Pancreas (tissue), 10 donors: ENCODE measurements at regions not wholly inside any gene's neighbourhood (a gene's known extent, or its start where the extent isn't known, plus 50 kb on each side); places are given as distances from the start of the nearest gene placed in this dataset.
"Not testable (repeated sequence)": the region's sequence is repeated elsewhere in the genome, so short reads cannot be mapped to it uniquely, and the experiment has no call there.

Experiments used
- ATAC-seq, 4 donors: fragments of 200-7000 bp; cut with Tn5 transposase; one replicate each; pipeline versions ENCODE4 v1.8.0 to v1.9.1; 2020; ENCODE audit warnings: mild to moderate bottlenecking in 4 of 4, moderate library complexity in 4 of 4
- DNase-seq, 6 donors: peaks; one replicate each; pipeline ENCODE4 v3.0.0-alpha.2; 2020
- FAIRE-seq: peaks from 2 replicates; lab custom pipeline; 2012; peaks lifted over from hg19 to GRCh38; lab: Jason Lieb, UNC
- H3K27ac ChIP-seq, 4 donors: fragments of 200-600 bp; sonication (generic); 1 replicate in 3 of 4; 2 replicates in 1 of 4; pipeline versions ENCODE4 v1.5.0 to v1.8.0; 2020
- H3K27me3 ChIP-seq, 4 donors: fragments of 200-600 bp; one replicate each; pipeline ENCODE4 v1.8.0; 2021
- H3K36me3 ChIP-seq, 3 donors: fragments of 200-600 bp; sonication (generic) in 1 of 3; one replicate each; pipeline versions ENCODE4 v1.5.0 to v1.8.0; 2020 to 2021
- H3K4me1 ChIP-seq, 3 donors: fragments of 200-600 bp; one replicate each; pipeline ENCODE4 v1.8.0; 2021
- H3K4me3 ChIP-seq, 4 donors: fragments of 200-600 bp; sonication (generic) in 2 of 4; one replicate each; pipeline versions ENCODE4 v1.5.0 to v1.8.0; 2020 to 2021
- H3K9me3 ChIP-seq, 4 donors: fragments of 200-600 bp; one replicate each; pipeline ENCODE4 v1.8.0; 2021
- CTCF ChIP-seq, 4 donors: fragments of 200-600 bp; sonication (generic) in 3 of 4; IDR thresholded peaks; one replicate each; pipeline versions ENCODE4 v1.5.0 to v1.8.0; 2021; ENCODE audit warnings: antibody characterized with exemption in 4 of 4
- WGBS, 2 donors: extraction: QIAGEN DNeasy Blood & Tissue Kit; methylation state at CpG; one replicate each; pipeline ENCODE4 v1.1.7; 2013; 5-methylcytosine and 5-hydroxymethylcytosine counted together
- intact Hi-C, 3 donors: fragments of 100-400 bp; cut with DNase I; formaldehyde crosslinking; loops; one replicate each; pipeline versions ENCODE4 v1.11.1 to v1.14.2; 2022
- donor health status: healthy with polysubstance abuse.
- donor health status: DM: no; HTN: no; CAD: no; lungs with moderate emphysema.
- donor health status: DM: no; HTN: no; CAD: no.
- donor health status: control.
- donor health status: control.
- donor health status: Bipolar disorder and iron deficiency.
- donor health status: DM: yes; HTN: yes; CAD: no.
- donor health status: DM: no; HTN: no; CAD: no.
- donor health status: DM: no; HTN: no; CAD: no.
- donor health status: DM: yes; HTN: yes; CAD: no.

DNA sequence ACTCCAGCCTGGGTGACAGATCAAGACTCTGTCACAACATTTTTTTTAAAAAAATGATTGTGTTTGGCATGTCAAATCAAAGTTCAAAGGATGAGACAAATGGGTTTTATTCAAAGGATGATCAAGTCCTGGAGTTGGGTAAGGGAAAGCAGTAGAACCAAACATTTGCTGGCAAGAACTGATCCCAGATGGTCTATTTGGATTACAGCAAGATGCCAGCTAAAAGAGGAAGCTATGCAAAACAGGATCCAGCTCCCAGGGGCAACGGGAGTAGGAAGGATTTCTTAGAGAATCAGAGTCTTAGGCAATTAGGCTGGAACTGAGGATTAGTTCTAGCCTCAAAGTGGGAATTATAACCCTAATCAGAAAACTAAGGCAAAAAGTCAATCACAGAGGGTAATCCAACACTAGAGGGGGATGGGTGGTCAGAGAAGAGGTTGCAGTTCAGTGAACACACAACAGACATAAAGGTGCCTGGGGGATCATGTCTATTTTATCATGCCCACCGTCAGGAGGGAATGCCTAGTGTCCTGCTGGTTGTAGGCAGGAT is 133.0 kb upstream of the PLS3 start:
- no peaks in the 10 kb centered on the region for H3K36me3 ChIP-seq
- intact Hi-C loops = no loop called here
- no peaks in the 10 kb centered on the region for H3K9me3 ChIP-seq
- no peaks in the 10 kb centered on the region for H3K4me1 ChIP-seq
- 41 to 64% methylated on average over 2 of the region's 2 CpGs for WGBS, 2 donors
- DNase-seq (no peak), FAIRE-seq (no peak), ATAC-seq (no peak)
- no peak for TF ChIP-seq CTCF (IDR thresholded peaks at IDR 0.05)
- H3K27ac ChIP-seq = no peak overlapping the region
- no peak overlapping the region for H3K4me3 ChIP-seq
- peaks cover 0 to 27% (median 6%) of the 10 kb centered on the region in 4 donors for H3K27me3 ChIP-seq

DNA sequence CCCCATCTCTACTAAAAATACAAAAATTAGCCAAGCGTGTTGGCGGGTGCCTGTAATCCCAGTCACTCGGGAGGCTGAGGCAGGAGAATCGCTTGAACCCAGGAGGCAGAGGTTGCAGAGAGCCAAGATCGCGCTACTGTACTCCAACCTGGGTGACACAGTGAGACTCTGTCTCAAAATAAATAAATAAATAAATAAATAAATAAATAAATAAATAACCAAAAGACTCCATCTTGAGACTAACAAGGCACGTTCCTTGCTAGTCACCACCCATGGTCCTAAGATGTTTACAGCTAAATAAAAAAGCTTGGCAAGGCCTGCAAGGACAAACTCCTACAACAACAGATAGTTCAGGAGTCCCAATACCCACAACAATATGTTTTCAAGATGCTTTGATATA is 126.1 kb upstream of the PLS3 start:
- WGBS, 2 donors = 89 to 97% methylated on average over 5 to 7 of the region's 7 CpGs
- FAIRE-seq, intact Hi-C loops: not testable (repeated sequence)

GRCh38 chrX:115437841-115438595 is 123.0 kb upstream of the PLS3 start:
- Histone ChIP-seq H3K9me3 (no peaks in the 10 kb centered on the region), H3K36me3 (no peaks in the 10 kb centered on the region), H3K4me1 (no peaks in the 10 kb centered on the region), H3K4me3 (no peak overlapping the region), H3K27ac (no peak overlapping the region), H3K27me3 (peaks cover 0 to 9% (median 1%) of the 10 kb centered on the region in 4 donors)
- no peak for DNase-seq
- intact Hi-C loops = no loop called here
- 79 to 82% methylated on average over 5 of the region's 5 CpGs for WGBS, 2 donors
- no peak for TF ChIP-seq CTCF (IDR thresholded peaks at IDR 0.05)
- no peak for ATAC-seq
- no peak for FAIRE-seq

More for the DNA sequence above, 126.1 kb upstream of the PLS3 start:
- not testable (repeated sequence) for ATAC-seq, H3K4me3 ChIP-seq, H3K27me3 ChIP-seq, H3K4me1 ChIP-seq, H3K36me3 ChIP-seq, H3K27ac ChIP-seq, H3K9me3 ChIP-seq, DNase-seq

DNA sequence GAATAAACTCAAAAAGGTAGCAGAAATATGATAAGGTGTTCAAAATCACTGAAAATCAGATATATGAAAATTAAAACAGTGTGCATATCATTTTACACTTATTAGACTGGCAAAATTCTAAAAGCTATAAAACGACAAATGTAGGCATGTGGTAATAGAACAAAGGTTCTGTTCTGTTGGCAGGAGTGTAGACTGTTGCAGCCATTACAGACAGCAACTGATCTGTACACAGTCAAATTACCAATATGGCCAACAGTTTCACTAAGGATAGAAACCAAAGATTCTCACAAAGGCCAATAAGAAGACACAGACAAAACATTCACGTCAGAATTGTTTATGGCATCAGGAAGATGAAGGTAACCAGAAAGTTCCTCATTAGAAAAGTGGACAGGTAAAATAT is 112.8 kb upstream of the PLS3 start:
- H3K4me1 ChIP-seq = peaks cover 0 to 4% (median 0%) of the 10 kb centered on the region in 3 donors
- ATAC-seq = no peak
- peaks cover 0 to 42% (median 3%) of the 10 kb centered on the region in 4 donors for H3K27me3 ChIP-seq
- no peak for DNase-seq
- 62 to 76% methylated on average over 2 of the region's 2 CpGs for WGBS, 2 donors
- FAIRE-seq = no peak
- H3K9me3 ChIP-seq = no peaks in the 10 kb centered on the region
- no peak for TF ChIP-seq CTCF (IDR thresholded peaks at IDR 0.05)
- no peak overlapping the region for H3K4me3 ChIP-seq
- H3K27ac ChIP-seq = no peak overlapping the region
- intact Hi-C loops = no loop called here
- no peaks in the 10 kb centered on the region for H3K36me3 ChIP-seq

GRCh38 chrX:115449742-115450141 is 111.2 kb upstream of the PLS3 start:
- intact Hi-C loops = no loop called here
- H3K4me1 ChIP-seq = peaks cover 0 to 4% (median 0%) of the 10 kb centered on the region in 3 donors
- no peaks in the 10 kb centered on the region for H3K36me3 ChIP-seq
- no peaks in the 10 kb centered on the region for H3K9me3 ChIP-seq
- ATAC-seq (peak in 3 of 4 donors; percentile 48 to 79 (median 58)), DNase-seq (peak in 5 of 6 donors; percentile 23 to 65 (median 64)), FAIRE-seq (no peak)
- peaks cover 0 to 31% (median 3%) of the 10 kb centered on the region in 4 donors for H3K27me3 ChIP-seq
- no peak for TF ChIP-seq CTCF (IDR thresholded peaks at IDR 0.05)
- WGBS, 2 donors = 15 to 18% methylated on average over 4 of the region's 4 CpGs
- H3K27ac ChIP-seq = peak overlapping the region in 1 of 4 donors; percentile 13
- H3K4me3 ChIP-seq = no peak overlapping the region
